ENCODE measurements at regions not wholly inside any gene's neighbourhood (a gene's known extent, or its start where the extent isn't known, plus 50 kb on each side); places are given as distances from the start of the nearest gene placed in this dataset.
A peak's percentile ranks its signal among the peaks of the same experiment; 100 is the strongest.

- DNase-seq = peak; percentile 39 to 49
Measured at GRCh38 chr2:144211826-144212225, 308.1 kb downstream of the ZEB2 start.

- DNase-seq = no peak
Measured at GRCh38 chr2:144211065-144211464, 308.9 kb downstream of the ZEB2 start.

DNA sequence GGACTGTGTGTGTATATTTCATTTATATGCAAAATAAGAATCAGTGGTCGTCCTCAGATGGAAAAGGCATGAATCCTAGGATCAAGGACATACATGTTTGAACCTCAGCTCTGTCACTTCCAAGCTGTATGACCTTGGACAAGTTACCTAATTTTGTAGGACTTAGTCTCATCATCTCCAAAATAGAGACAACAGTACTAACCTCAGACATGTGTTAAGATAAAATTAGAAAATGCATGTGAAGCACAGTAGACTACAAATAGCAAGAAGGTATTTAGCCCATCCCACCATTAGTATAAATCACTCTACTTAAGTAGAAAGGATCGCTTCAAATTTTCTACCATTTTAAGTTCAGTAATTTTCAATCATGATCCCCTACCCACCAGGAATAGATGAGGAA lies 309.8 kb downstream of the ZEB2 start:
- DNase-seq = no peak

DNA sequence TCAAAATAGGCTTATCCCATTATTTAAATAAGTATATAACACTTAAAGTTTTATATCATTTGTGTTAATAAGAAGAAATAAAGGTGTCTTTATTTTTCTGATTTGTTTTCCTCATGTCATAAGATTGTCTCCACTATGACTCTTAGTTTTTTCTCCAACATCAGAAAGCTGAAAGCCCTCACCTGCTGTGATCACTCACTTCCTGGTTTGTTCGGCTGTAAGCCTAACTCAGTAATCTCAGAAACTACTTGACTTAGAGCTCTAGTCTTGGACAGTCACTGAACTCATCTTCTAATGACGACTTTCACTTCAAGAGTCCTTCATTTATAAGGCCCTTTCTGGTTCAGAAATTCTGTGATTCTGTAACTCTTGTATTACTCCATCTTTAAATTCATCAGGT lies 311.0 kb downstream of the ZEB2 start:
- no peak for DNase-seq

DNA sequence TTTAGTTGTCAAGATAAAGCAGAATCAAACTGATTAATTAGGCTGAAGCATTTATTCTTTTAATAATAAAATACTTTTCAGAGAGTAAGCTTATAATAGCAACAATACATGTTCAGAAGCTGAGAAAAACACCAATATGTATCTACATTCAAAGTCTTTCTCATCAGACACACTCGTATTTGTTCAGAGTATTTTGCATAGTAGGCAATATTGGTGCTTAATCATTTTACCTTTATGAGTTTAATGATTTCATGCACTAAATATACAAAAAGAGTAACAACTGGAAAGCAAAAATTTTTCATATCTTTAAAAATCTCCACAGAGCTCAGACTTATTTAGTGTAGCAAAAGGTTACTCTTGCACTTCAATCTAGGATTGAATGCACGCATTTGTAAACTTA lies 313.9 kb downstream of the ZEB2 start:
- no peak for DNase-seq

- DNase-seq = no peak
Measured at GRCh38 chr2:144201868-144202468, 318.0 kb downstream of the ZEB2 start.

GRCh38 chr2:144201126-144201525 lies 318.8 kb downstream of the ZEB2 start:
- no peak for DNase-seq

DNA sequence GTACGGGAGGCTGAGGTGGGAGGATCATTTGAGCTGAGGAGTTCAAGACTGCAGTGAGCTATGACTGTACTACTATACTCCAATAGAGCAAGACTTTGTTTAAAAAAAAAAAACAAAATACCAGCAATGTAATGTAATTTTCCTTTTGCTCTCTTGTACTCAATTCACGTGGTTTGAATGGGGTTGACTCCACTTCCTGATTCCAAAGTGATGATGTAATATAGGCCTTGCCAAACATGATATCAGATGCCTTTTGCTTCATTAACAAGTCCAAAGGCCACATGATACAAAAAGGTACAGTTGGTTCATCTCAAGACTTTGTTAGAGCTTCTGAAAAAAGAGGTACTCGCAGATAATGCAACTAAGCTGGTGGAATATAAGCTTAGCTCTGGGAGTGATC lies 321.8 kb downstream of the ZEB2 start:
- DNase-seq = peak; percentile 64 to 66

- DNase-seq = no peak
Measured at GRCh38 chr2:144194326-144195071, 325.4 kb downstream of the ZEB2 start.

GRCh38 chr2:144190908-144191605 lies 328.9 kb downstream of the ZEB2 start:
- no peak for DNase-seq

GRCh38 chr2:144183727-144184126 lies 336.2 kb downstream of the ZEB2 start:
- DNase-seq = peak in 1 of 2 experiments; percentile 12

- DNase-seq = no peak
Measured at GRCh38 chr2:144181001-144181400, 338.9 kb downstream of the ZEB2 start.

DNA sequence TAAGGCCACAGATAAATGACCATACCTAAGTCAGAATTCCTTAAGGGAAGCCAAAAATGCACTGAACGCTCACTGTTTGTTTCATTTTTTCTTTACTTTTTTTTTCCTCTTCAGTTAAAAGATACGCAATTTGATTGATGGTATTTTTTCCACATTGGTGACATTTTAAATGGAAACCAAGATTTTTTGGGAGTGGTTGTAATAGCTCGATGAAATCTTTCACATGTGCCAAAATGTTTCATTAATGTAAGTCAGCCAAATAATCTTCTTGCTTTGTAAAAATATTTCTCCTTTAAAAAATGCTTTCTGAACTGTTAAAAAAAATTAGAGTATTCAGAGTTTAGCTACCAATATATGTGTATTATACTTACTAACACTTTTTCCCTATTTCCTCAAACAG lies 339.8 kb downstream of the ZEB2 start:
- no peak for DNase-seq

DNA sequence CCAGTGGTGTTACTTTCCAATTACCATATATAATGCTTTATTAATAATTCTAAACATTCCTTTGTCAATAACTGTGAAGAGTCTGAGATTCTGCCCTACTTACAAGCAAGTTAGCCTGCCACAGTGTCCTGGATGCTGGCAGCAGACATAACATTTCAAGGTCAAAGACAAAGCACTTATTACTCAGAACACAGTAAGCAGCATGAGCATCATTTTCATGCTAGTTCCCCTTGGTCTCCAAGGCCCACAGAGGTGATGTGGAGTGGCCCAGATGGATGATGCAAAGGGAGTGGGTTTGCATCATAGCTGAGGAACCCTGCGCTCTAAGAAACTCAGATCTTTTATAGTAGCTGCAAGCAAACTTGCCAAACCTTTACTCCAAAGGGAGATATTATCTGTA lies 349.7 kb downstream of the ZEB2 start:
- DNase-seq = no peak

DNA sequence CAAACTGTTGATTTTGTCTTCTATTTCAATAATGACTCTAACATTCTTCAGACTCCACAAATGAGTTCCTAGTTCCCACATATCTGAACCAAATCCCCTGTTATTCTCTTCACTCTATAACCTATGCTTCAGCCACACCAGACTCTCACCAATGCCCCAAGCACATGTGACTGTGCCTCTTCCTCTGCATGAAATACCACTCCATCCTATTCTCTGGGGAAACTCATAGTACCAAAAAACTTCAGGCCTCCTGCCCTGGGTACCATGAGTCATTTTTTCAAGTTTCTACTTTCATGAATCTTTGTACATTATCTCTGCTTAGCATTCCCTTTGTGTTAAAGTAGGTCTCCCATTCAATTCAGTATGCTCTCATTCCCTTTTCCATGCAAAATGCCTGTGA lies 353.2 kb downstream of the ZEB2 start:
- no peak for DNase-seq

DNA sequence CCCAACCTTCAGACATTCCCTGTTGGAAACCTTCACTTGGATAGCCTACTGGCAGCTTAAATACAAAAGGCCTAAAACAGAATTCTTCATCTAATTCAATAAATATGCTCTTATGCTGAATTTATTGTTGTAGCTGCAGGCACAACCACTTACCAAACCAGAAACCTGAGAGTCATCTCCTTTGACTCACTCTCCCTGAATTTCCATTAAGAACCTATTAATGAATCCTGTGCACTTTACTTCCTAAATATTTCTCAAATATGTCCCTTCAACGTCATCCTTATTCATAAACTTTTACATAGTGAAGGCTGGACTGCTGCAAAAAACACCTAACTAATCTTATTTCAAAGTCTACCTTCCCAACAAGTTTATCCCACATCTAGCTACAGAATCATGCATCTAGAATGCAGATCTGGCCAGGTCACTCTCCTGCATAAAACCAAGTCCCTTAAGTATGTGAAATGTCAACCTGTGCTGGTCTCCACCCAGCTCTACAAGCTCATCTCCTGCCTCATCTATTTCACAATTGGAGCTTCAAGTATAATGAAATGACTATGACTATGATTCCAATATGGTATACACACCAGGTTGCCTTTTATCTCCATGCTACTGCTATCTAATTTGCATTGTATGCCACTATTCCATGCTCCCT lies 354.2 kb downstream of the ZEB2 start:
- DNase-seq = no peak

DNA sequence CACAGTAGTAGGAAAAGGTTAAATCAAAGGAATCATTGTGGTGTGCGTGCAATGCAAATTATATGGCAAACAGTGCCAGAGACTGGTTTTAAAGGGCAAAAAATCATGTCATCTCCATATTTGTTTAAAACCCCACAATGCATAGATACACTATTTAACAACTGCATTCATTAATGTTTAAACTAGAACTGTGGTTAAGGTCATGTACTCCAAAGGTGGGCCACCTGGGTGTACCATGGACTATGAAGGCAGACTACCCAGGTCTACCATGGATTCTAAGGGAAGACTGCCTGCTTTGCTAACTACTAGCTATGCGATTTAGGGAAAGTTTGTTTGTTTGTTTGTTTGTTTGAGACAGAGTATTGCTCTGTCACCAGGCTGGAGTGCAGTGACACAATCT lies 356.3 kb downstream of the ZEB2 start:
- DNase-seq = no peak

DNA sequence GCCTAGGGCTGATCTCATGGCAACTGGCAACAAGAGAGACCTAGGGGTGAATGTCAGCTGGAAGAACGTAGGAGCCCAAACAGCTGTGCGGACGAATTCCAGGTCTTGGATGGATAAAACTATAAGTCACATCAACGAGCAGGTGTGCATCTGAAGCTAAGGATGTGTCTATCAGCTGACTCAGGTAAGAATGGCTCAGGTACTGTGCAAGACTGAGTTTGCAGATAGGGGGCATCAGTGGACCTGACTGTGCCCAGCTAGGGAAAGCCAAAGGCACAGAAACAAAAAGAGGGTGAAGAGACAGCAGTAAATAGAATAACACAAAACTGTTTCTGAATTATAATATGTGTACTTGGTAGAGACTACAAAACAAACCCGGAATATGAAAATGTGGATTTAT lies 357.3 kb downstream of the ZEB2 start:
- peak in 1 of 2 experiments; percentile 53 for DNase-seq

- DNase-seq = no peak
Measured at GRCh38 chr2:144161061-144161460, 358.9 kb downstream of the ZEB2 start.

DNA sequence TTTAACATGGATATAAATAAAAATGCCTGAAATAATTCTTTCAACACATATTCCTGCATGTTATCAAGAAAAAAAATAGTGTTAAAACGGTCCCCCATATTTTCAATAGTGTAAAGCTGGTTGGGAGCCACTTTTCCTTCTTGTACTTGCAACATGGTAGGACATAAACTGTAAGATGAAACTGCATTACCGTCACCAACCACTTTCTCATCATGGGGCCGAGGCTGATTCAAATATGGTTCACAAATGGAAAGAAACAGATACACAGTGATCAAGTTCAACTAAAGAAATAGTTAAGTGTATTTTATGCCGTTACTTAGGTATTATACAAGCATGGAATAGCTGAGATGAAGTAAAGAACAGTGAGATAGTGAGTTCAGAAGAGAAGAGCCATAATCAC lies 360.7 kb downstream of the ZEB2 start:
- peak; percentile 29 to 45 for DNase-seq

DNA sequence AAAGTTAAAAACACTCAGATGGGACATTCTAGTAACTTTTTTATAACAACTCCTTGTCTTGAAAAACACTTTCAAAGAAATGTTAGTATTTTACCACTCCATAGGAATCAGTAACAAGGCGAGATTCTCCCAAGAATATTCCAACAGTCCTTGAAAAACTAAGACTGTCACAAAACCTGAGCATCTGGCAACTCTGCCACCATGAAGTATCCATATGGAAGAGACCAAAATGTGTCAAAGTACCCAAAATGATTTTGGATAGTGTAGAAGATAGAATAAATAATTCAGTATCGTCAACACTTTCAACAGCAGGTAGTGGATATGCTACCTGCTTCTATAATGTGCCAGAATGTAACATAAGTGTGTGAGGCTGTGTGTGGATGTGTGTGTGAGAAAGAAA lies 361.8 kb downstream of the ZEB2 start:
- DNase-seq = no peak

GRCh38 chr2:144156736-144157640 lies 362.9 kb downstream of the ZEB2 start:
- DNase-seq = no peak

DNA sequence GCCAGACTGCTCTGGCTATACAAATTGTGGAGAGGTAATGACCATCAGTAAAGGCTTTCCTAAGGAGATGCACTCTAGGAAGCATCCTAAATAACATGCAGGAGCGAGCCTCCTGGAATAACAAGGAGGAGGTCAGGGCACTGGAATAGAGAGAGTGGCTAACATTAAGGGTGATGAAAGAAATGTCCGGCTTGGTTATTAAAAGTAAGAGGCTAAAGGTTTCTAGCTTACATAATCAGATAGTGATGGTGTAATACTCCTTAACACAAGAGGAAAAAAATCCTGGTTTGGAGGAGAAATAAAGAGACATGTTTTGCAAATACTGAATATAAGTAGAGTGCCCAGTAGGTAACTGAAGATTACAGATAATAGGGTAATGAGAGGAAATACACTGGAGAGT lies 365.7 kb downstream of the ZEB2 start:
- no peak for DNase-seq
